ENCODE measurements at regions not wholly inside any gene's neighbourhood (a gene's known extent, or its start where the extent isn't known, plus 50 kb on each side); places are given as distances from the start of the nearest gene placed in this dataset.
A peak's percentile ranks its signal among the peaks of the same experiment; 100 is the strongest.
"Not testable (repeated sequence)": the region's sequence is repeated elsewhere in the genome, so short reads cannot be mapped to it uniquely, and the experiment has no call there.

DNA sequence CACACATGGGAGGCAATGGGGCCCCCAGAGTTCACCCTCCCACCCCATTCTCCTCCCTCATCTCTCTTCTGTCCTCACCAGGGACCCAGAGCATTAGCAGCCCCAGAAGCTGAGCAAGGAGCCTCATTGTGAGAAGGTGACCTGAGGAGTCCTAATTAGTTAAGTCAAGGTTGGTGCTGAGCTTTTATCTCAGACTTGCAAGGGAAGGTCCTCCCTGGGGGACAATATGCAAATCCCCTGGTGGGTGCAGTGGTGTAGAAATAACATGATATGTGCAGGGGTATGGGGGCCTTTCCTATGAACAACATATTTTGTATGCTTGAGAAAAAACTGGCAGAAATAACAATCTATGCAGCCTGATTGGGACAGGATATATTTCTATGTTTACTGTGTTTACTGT, 485.5 kb downstream of the RPIA start:
- intact Hi-C loops (cut with micrococcal nuclease); ATAC-seq: not testable (repeated sequence)

DNA sequence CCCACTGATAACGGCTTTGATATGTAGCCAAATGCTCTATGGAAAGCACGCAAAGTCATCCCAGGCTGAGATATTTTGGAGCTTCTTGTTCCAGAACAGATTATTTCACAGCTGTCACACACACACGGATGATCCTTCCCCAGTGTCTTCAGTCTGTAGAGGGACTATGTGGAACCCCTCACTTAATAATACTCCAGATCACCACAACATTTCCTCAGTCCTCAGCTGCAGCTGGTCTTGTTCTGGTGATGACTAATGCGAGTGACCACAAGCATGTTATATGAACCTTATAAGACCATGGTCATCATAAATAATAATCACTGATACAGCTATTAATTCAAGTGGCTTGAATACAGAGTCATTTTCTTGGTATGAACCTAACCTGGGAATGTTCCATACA, 490.7 kb downstream of the RPIA start:
- ATAC-seq; intact Hi-C loops (cut with micrococcal nuclease); DNase-seq: not testable (repeated sequence)

More for the DNA sequence above, 485.5 kb downstream of the RPIA start:
- DNase-seq = not testable (repeated sequence)

- DNase-seq; intact Hi-C loops (cut with micrococcal nuclease); ATAC-seq: not testable (repeated sequence)
Measured at GRCh38 chr2:89184746-89185145, 493.3 kb downstream of the RPIA start.

DNA sequence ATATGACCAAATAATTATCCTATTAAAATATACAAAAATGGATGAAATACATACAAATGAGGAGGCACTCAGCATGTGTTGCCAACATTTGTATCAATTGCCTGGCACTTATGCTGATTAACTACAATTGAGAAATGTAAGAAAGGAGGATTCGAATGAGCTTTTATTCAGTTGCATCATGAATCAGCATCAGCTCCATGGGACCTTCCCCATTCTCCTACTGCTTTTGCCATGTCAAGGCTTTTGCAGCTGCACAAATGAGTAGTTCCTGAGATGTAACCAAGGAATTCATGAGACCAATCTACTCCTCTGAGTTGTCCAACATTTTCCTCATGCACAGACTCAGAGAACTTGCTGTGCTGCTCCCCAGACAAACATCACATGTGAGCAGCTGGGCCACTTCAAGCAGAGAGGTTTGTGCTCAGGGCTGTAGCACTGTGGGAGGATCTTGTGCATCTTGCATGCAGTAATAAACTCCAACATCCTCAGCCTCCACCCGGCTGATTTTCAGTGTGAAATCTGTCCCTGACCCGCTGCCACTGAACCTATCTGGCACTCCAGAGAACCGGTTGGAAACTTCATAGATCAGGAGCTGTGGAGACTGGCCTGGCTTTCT, 504.3 kb downstream of the RPIA start:
- intact Hi-C loops (cut with micrococcal nuclease); DNase-seq; ATAC-seq: not testable (repeated sequence)

DNA sequence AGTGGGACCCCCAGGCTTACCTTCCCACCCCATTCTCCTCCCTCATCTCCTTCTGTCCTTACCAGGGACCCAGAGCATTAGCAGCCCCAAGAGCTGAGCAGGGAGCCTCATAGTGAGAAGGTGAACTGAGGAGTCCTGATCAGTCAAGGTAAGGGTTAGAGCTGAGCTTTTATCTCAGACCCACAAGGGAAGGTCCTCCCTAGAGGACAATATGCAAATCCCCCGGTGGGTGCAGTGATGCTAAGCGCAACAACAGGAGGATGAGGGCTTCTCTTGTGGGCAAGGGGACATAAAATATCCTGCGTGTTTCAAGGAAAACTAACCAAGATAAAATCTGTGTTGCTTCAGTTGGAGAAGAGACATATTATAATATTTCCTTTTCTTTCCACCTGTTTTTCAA, 505.2 kb downstream of the RPIA start:
- intact Hi-C loops (cut with micrococcal nuclease); DNase-seq; ATAC-seq: not testable (repeated sequence)

DNA sequence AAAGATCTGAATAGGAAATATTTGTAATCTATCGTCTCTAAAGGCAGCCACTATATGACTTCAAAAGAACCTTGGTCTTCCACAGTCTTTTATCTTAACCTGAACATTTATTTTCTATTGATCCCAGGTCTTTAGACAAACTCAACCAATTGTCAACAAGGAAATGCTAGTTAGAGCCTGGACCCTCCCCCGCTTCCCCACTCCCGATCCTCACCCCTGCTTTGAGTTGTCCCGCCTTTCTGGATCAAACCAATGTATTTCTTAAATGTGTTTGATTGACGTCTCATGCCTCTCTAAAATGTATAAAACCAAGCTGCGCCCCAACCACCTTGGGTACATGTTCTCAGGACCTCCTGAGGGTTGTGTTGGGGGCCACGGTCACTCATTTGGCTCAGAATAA, 506.6 kb downstream of the RPIA start:
- intact Hi-C loops (cut with micrococcal nuclease); ATAC-seq; DNase-seq: not testable (repeated sequence)

DNA sequence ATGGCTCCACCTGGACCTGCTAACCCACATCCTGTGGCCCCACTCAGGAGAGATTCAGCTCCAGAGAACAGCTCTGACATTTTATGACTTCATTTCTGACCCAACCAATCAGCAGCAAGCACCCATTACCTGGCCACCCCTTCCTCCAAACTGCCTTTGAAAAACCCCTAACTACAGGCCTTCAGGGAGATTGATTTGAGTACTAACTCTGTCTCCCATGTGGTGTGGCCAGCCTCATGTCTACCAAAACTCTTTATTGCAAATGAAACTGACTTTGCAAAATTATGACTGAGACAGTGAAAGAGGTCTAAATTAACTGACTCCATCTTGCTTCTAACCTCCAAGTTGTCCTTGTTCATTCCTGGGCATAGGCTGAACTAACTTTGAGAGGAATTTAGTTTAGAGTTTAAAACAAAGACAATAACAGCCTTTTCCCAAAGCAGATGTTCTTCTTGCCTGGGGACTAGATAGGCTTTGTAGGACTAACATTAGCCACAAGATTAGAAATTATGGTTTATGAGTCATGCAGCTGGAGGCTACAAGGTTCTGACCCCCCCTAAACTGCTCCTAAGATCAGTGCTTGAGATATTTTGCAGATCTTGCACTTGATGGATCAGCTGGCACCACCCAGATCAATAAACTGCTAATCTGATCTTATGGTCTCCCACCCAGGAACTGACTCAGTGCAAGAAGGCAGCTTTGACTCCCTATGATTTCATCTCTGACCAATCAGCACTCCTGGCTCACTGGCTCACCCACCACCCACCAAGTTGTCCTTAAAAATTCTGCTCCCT, 508.2 kb downstream of the RPIA start:
- intact Hi-C loops (cut with micrococcal nuclease); ATAC-seq; DNase-seq: not testable (repeated sequence)

- DNase-seq = not testable (repeated sequence)
Measured at GRCh38 chr2:89200247-89200527, 508.7 kb downstream of the RPIA start.

DNA sequence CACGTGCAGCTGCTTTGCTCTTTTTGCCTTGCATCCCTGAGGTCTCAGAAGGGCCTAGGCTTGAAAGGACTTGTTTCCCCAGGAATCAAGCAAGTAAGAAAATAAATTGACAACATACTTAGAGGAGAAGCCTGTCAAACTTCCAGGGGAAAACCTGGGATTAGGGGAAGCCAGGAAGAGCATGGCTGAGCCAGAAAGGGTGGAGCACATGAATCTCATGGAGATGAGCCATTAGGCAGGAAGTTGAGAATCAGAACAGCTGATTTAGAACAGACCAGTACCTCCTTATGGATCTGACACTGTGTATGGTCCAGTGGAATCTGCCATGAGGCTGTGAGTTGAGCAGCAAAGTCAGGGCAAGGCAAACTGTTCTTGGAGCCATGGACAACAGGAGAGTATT, 511.0 kb downstream of the RPIA start:
- DNase-seq; ATAC-seq; intact Hi-C loops (cut with micrococcal nuclease): not testable (repeated sequence)

More at GRCh38 chr2:89200247-89200527, 508.7 kb downstream of the RPIA start:
- intact Hi-C loops (cut with micrococcal nuclease); ATAC-seq: not testable (repeated sequence)

DNA sequence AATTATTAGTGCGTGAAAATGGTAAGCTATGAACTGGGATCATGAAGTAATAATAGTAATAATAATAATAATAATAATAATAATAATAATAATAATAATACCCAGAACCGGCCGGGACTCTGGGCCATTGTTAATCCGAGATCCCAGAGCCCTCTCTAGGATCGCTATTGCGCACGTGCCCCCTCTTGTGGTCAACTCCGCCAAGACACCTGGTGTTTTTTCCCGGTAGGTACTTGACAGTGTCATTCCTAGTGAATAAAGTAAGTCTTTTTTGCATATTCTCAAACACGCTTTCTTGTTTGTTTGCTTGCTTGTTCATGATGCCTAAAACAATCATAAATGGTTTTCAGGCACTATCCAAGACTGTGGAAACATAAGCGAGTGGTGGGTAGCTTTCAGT, 513.7 kb downstream of the RPIA start:
- ATAC-seq; intact Hi-C loops (cut with micrococcal nuclease): not testable (repeated sequence)
- peak; percentile 46 for DNase-seq

DNA sequence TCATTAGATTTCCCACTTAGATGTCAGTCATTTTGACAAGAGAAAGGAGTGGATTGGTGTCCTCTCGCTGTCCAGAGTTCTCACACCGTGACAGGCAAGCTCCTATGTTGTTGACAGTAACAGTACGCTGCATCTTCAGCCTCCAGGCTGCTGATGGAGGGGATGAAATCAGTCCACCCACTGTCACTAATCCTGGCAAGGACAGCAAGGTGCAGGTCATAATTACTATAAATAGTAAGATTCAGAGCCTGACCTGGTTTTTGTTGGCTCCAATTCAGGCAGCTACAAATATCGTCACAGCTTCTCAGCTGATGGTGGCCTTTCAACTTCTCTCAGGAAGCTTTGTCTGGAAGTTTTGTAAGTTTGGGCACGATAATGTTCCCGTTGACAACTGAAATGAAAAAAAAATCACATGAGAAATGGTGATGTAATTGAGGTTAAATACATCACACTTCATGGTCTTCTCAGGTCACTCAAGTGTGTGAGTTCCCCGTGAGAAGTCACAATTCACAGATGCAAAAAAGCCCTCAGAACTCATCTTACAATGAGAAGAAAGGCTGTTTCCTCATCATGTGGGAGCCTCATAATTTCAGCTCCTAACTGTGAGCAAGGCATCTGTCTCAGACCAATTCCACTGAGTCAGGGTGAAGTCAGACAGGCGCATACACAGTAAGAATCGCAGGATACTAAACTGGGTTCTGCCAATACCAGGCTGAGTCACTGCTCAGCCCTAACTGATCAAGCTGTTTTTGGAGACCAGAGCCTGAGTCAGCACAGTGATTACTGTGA, 516.9 kb downstream of the RPIA start:
- intact Hi-C loops (cut with micrococcal nuclease); DNase-seq: not testable (repeated sequence)
- ATAC-seq = peak; percentile 38

DNA sequence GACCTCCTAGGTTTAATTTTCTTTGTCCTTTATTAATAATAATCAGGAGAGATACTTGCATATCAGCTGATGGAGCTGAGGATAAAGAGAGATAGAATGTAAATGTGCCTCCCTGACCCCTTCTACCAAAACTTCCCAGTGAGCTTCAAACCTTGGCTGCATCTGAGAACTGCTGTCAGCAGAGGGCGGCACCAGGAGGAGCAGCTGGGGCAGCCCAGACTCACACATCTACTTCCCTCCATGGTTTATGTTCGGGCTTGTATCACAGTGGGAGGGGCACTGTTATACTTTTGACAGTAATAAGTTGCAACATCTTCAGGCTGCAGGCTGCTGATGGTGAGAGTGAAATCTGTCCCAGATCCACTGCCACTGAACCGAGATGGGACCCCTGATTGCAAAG, 521.7 kb downstream of the RPIA start:
- peak; percentile 44 for ATAC-seq
- intact Hi-C loops (cut with micrococcal nuclease) = not testable (repeated sequence)
- DNase-seq = peak; percentile 36

GRCh38 chr2:89213811-89214210, 522.3 kb downstream of the RPIA start:
- DNase-seq; intact Hi-C loops (cut with micrococcal nuclease); ATAC-seq: not testable (repeated sequence)

GRCh38 chr2:89221474-89221873, 530.0 kb downstream of the RPIA start:
- DNase-seq; ATAC-seq; intact Hi-C loops (cut with micrococcal nuclease): not testable (repeated sequence)

- DNase-seq; intact Hi-C loops (cut with micrococcal nuclease); ATAC-seq: not testable (repeated sequence)
Measured at GRCh38 chr2:89222063-89222732, 530.7 kb downstream of the RPIA start.

DNA sequence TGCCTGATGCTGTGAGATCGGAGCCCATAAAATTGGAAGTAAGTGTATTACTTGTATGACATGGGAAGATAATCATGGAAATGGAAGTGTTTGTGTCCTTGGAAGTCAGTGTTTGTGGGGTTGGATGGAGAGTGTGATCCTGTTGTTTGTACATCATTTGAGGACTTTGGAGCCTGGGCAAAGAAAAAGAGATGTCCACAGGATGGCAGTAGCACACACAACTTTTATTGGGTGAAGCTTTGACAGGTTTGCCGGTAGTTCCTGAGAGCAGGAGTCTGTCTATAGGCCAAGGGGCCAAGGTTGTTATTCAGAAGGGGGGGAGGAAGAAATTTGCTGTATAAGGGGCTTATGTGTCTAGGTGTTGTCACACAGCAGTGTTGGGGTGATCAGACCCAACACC, 533.3 kb downstream of the RPIA start:
- ATAC-seq; intact Hi-C loops (cut with micrococcal nuclease); DNase-seq: not testable (repeated sequence)

DNA sequence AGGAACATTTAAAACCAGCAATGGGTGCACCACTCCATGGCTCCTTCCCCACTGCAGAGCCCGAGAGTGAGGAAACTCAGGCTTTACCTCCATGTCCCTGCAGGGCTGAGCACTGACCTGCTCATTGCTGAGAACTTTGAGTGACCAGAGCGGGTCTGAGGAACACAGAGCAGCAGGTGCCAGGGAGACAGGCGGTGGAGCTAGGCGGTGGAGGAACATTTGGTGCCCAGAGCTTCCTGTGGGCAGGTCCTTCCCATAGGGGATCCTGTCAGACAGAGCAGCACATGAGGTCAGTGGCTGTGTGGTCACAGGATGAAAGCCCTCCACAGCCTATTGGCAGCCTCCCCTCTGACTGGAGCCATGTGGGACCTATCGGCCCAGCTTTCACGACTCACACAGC, 538.5 kb downstream of the RPIA start:
- DNase-seq; ATAC-seq; intact Hi-C loops (cut with micrococcal nuclease): not testable (repeated sequence)

GRCh38 chr2:89231241-89231640, 539.8 kb downstream of the RPIA start:
- intact Hi-C loops (cut with micrococcal nuclease); ATAC-seq; DNase-seq: not testable (repeated sequence)

- DNase-seq; ATAC-seq; intact Hi-C loops (cut with micrococcal nuclease): not testable (repeated sequence)
Measured at GRCh38 chr2:89233931-89234330, 542.5 kb downstream of the RPIA start.
